RWPE2 (cell line): ENCODE measurements at regions not wholly inside any gene's neighbourhood (a gene's known extent, or its start where the extent isn't known, plus 50 kb on each side); places are given as distances from the start of the nearest gene placed in this dataset.

ENCODE experiments used
- ATAC-seq: fragments of 200-7000 bp; cut with Tn5 transposase; 3 replicates; pipeline ENCODE4 v1.9.1; 2021; ENCODE audit warnings: low read depth
- DNase-seq: peaks from one replicate; pipeline ENCODE4 v3.0.0-alpha.2; 2020; ENCODE audit warnings: low spot score
- H3K27ac ChIP-seq: fragments of 450-650 bp; 2 replicates; pipeline ENCODE4 v1.5.1; 2017; ENCODE audit warnings: mild to moderate bottlenecking; ENCODE audit not compliant: poor library complexity, severe bottlenecking
- H3K27me3 ChIP-seq: fragments of 250-450 bp; sonication (Bioruptor Pico); 2 replicates; pipeline ENCODE4 v1.5.1; 2021; ENCODE audit warnings: mild to moderate bottlenecking, moderate library complexity; ENCODE audit not compliant: insufficient read depth, poor library complexity, severe bottlenecking
- H3K36me3 ChIP-seq: fragments of 250-450 bp; sonication (Bioruptor Pico); 2 replicates; pipeline ENCODE4 v1.5.1; 2020; ENCODE audit warnings: low read depth, mild to moderate bottlenecking, moderate library complexity
- H3K4me1 ChIP-seq: fragments of 250-450 bp; sonication (Bioruptor Pico); 2 replicates; pipeline ENCODE4 v1.5.1; 2021; ENCODE audit warnings: mild to moderate bottlenecking, moderate library complexity; ENCODE audit not compliant: insufficient read depth, poor library complexity, severe bottlenecking
- H3K4me3 ChIP-seq: fragments of 250-450 bp; sonication (Bioruptor Pico); 2 replicates; pipeline ENCODE4 v1.5.1; 2021; ENCODE audit warnings: mild to moderate bottlenecking, moderate library complexity; ENCODE audit not compliant: severe bottlenecking
- H3K9me3 ChIP-seq: fragments of 250-450 bp; sonication (Bioruptor Pico); 2 replicates; pipeline ENCODE4 v1.5.1; 2021; ENCODE audit warnings: mild to moderate bottlenecking, moderate library complexity; ENCODE audit not compliant: severe bottlenecking
- CTCF ChIP-seq: fragments of 450-650 bp; IDR thresholded peaks from one replicate; pipeline ENCODE4 v1.5.1; 2017; ENCODE audit warnings: mild to moderate bottlenecking, moderate library complexity; ENCODE audit not compliant: poor library complexity, severe bottlenecking

- Histone ChIP-seq H3K27ac (no peak overlapping the region), H3K27me3 (no peaks in the 10 kb centered on the region), H3K4me3 (no peak overlapping the region), H3K9me3 (no peaks in the 10 kb centered on the region), H3K4me1 (no peaks in the 10 kb centered on the region), H3K36me3 (no peaks in the 10 kb centered on the region)
- no peak for TF ChIP-seq CTCF
- peak; percentile 26 for DNase-seq
- ATAC-seq: no peak; the same call in 2 of the 3 replicates
Measured at GRCh38 chr19:29293736-29294342, 80.9 kb upstream of the UQCRFS1 start.

GRCh38 chr19:29294343-29294811, 81.4 kb upstream of the UQCRFS1 start:
- no peaks in the 10 kb centered on the region for H3K36me3 ChIP-seq
- no peaks in the 10 kb centered on the region for H3K27me3 ChIP-seq
- peak; percentile 6 for DNase-seq
- no peaks in the 10 kb centered on the region for H3K9me3 ChIP-seq
- peak; percentile 53 for ATAC-seq
- no peak for TF ChIP-seq CTCF
- no peak overlapping the region for H3K4me3 ChIP-seq
- no peak overlapping the region for H3K27ac ChIP-seq
- no peaks in the 10 kb centered on the region for H3K4me1 ChIP-seq

- ATAC-seq (no peak), DNase-seq (no peak)
- no peaks in the 10 kb centered on the region for H3K9me3 ChIP-seq
- H3K36me3 ChIP-seq: no peaks in the 10 kb centered on the region
- H3K27me3 ChIP-seq: no peaks in the 10 kb centered on the region
- no peak for TF ChIP-seq CTCF
- H3K27ac ChIP-seq: no peak overlapping the region
- H3K4me1 ChIP-seq: no peaks in the 10 kb centered on the region
- no peak overlapping the region for H3K4me3 ChIP-seq
Measured at GRCh38 chr19:29295285-29295684, 82.3 kb upstream of the UQCRFS1 start.

- H3K4me3 ChIP-seq: no peak overlapping the region
- no peaks in the 10 kb centered on the region for H3K4me1 ChIP-seq
- DNase-seq: no peak
- H3K27ac ChIP-seq: no peak overlapping the region
- ATAC-seq: no peak
- H3K9me3 ChIP-seq: no peaks in the 10 kb centered on the region
- no peaks in the 10 kb centered on the region for H3K27me3 ChIP-seq
- no peaks in the 10 kb centered on the region for H3K36me3 ChIP-seq
- TF ChIP-seq CTCF: no peak
Measured at GRCh38 chr19:29297381-29297780, 84.4 kb upstream of the UQCRFS1 start.

GRCh38 chr19:29299416-29300380, 86.7 kb upstream of the UQCRFS1 start:
- TF ChIP-seq CTCF: no peak
- H3K9me3 ChIP-seq: no peaks in the 10 kb centered on the region

More at GRCh38 chr19:29299416-29300380, 86.7 kb upstream of the UQCRFS1 start:
- no peak for ATAC-seq
- no peaks in the 10 kb centered on the region for H3K27me3 ChIP-seq
- no peak overlapping the region for H3K27ac ChIP-seq
- no peak overlapping the region for H3K4me3 ChIP-seq
- no peak for DNase-seq
- H3K36me3 ChIP-seq: no peaks in the 10 kb centered on the region
- H3K4me1 ChIP-seq: no peaks in the 10 kb centered on the region
